GM19238 (cell line): ENCODE measurements at regions not wholly inside any gene's neighbourhood (a gene's known extent, or its start where the extent isn't known, plus 50 kb on each side); places are given as distances from the start of the nearest gene placed in this dataset.

Experiments
- DNase-seq: peaks from one replicate; pipeline ENCODE4 v3.0.0; 2011; ENCODE audit warnings: low spot score; ENCODE audit not compliant: insufficient read length

DNA sequence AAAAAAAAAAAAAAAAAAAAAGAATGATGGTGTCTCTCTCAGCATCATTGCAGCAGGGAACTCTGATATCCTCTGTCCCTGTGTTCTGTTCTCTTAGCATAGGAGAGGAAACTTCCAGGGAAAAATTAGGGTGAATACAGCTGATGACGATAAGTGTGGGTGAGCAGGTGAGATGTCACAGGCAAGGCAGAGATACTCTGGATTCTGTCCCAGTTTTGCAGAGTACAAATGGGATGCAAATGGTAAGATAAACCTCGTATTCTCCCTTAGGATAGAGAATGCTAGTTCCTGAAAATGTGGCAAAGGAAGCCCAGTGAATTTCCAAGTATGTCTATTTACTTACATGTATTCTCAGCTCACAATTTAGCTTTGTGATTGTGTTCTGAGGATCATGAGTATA is 671.6 kb upstream of the BOD1L1 start:
- no peak for DNase-seq

DNA sequence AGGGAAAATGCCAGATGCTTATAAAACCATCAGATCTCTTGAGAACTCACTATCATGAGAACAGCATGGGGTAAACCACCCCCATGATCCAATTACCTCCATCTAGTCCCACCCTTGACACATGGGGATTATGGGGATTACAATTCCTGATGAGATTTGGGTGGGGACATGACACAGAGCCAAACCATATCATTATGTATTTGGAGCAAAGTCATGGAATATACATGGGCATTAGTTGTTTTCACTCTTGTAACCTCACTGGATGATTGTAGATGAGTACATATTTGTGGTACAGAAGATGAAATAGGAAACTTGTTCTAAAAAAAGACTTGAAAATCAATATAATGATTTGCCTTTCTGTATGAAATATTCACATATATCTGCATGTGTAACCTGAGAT is 674.5 kb upstream of the BOD1L1 start:
- DNase-seq = no peak

DNA sequence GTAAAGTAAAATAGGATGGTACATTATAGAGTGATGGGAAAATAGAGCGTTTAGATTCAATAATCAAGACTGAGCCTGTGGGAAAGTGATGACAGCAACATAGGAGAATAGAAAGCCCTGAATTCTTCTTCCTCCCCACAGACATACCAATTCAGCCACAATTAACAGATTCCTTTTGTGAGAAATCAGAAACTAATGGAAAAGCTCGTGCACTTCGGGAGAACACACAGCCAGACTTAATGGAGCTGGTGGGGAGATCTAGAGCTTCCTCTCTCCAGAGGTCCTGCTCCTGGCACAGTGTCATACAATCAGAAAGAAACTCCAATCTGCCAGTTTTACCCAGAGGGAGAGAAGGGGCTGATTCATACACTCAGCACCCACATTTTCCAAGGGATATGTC is 676.3 kb upstream of the BOD1L1 start:
- DNase-seq = no peak

DNA sequence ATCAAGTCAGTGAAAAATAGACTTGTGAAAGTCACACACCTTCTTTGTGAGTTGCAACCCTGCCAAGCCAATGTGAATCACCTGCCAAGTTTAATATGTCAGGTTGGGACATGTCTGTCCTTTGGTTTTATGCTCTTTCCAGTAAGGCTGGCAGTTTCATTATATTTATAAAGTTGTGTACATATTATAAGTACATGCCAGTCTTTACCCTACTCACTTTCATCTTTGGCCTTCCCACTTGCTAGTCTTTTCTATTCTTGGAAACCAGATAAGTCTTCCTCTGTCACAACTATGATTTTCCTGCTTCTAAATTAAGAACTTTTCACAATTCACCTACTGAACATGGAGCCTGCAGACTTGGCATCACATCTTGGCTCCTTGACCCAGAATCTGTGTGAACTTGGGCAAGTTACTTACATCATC is 680.7 kb upstream of the BOD1L1 start:
- DNase-seq = no peak

DNA sequence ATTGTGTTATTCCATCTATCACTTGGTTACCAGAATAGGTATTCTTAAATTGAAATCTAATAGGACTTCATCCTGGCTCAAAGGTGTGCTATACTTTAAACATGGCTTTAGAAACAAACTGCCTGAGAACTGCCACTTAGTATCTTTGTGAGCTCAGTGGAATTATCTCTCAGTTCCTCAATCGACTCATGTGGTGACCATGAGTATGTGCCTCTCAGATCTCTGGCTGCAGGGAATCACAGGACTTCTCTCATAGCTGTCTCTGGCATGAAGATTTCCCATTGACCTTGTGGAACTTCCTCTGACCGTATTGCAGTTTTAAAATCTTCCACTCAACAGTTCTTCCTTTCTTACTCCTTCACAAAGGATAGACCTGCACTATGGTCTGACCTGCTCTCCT is 681.9 kb upstream of the BOD1L1 start:
- DNase-seq = no peak

DNA sequence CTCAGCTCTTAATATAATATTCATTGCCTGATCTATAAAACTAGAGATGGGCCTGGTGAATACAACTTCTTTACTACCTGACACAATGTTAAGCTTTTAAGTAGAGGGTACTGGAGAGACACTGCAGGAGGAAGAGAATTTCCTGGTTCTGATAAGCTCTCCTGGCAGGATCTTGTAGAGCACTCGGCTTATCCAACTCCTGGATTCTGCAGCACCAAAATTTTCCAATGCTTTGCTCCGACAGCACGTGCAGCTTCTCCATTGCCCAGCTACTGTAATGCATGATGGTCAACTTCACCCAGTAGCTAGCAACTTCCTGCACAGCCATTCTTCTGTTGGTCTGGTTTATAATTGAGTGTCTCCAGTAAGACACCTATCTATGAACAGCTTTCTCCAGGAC is 686.2 kb upstream of the BOD1L1 start:
- no peak for DNase-seq

DNA sequence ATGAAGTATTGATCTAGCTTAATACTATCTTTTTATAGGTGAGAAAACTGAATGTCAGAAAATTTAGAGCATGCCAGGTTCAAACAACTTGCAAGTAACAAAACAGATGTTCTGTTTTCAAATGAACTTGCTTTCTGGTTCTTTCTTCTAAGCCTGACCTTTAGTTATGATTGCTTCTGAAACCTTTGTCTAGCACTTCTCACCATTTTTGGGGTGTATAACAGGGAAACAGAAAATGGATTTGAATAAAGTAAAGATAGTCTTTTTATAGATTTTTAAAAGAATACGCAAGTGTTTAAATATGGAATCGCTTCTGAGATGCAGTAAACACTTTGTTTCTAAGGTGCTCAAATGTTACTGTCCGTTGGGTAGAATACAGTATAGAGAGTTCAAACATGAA is 687.2 kb upstream of the CPEB2 start:
- DNase-seq = no peak

DNA sequence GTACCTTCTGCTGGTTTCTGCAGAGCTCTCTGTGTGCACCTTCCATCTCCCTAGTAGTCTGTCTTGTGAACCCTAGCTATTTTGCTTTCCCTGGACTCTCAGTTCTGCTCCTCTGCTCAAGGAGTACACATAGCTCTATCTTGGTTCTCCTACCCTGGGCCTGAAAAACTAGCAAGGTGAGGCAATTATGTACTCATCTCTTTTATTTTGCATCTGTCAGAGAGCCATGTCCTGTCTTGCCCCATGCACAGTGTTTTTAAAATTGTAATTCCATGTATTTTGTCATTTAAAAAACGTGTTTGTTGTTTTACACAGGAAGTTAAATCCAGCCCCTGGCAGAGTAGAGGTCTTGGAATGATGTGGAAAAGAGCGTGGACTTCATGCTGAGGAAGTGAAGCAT is 684.9 kb upstream of the CPEB2 start:
- DNase-seq = no peak

DNA sequence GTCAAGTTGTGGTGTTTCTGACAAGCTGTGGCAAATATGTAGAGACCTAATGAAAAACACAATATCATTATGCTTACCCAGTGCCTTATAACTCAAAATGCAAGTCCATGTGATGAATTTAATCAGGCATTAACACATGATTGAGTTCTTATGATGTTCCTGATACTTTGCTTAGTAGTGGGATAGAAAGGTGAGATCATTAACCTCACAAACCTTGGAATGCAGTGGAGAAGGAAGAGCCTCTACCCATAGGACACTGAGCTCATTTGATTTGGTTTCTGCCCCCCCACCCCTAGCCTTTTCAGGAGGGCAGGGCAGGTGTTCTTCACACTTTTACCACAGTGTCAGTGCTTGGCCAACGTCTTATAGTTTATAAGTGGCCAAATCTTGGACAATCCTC is 683.6 kb upstream of the CPEB2 start:
- DNase-seq = no peak

DNA sequence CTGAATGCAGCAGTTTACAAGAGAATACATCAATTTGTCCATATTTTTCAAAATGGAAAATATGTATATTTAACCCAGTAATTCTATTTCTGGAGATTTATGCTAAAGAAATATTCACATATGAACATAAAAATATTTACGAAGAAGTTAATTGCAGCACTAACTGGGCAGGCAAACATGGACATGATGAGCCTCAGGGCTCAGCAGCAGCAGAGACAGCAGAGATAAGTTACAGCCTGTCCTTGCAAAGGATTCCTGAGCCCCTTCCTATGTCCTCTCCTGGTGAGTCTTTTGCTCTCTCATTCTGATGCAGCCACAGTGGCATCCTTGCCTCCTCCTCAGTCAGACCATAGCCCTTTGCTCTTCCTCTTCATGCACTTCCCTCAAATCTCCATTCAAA is 680.6 kb upstream of the CPEB2 start:
- DNase-seq = no peak

DNA sequence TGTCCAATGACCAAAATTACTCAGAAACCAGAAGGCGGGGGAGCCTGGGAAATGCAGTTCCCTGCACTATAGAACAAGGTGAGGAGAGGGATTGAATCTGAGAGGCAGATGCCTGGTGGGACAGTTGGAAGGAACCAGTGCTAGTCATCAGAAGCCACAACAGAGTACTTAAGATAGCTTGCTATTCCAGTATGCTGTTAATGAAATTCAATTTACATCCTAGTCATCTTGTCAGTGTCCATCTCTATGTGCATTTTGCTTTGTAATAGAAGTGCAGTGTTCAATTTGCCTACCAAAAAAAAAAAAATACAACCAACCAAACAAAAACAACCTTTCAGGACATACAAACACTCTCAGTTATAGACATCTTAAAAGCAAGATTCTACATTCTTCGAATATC is 679.1 kb upstream of the CPEB2 start:
- DNase-seq = no peak

DNA sequence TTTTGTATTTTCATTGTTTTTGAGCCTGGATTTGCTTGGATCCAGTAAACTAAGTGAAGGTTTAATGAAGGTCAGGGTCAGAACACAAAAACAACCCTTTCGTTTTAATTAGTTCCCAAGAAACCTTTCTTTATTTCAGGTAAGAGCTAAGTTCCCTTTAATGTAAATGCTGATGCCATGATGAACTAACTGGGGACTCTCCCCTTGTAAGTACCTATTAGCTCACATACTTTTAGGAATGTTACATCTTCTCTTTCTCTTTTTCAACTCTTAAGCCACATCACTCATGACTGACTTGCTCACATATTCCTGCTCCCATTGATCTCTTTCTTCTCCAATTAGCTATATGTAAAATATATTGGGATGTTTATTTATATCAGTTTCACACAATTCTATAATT is 673.1 kb upstream of the CPEB2 start:
- no peak for DNase-seq

DNA sequence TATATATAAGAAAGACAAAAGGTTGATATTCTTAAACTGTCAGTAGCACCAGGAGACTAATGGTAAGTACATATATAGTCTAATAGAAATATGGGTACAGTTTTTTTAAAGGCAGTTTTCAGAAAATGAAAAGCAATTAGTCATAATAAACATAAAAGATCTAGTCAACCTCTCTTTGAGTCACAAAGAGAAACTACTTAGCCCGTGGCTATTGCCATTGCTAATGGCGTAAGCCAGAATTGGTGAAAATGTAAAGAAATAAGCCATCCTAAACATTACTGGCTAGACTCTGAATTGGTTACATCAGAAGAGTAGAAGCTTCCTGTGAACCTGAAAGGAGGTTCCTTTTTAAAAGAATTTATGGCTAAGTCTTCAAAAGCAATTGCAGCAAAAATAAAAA is 668.7 kb upstream of the CPEB2 start:
- no peak for DNase-seq

DNA sequence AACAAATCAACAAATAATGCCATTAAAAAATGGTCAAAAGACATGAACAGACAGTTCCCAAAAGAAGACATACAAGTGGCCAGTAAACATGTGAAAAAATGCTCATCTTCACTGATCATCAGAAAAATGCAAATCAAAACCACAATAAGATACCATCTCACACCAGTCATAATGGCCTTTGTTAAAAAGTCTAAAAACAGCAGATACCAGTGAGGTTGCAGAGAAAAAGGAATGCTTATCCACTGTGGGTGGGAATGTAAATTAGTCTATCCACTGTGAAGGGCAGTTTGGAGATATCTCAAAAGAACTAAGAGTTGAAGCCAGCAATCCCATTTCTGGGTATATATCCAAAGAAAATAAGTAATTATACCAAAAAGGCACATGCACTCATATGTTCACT is 668.1 kb upstream of the CPEB2 start:
- DNase-seq = no peak

DNA sequence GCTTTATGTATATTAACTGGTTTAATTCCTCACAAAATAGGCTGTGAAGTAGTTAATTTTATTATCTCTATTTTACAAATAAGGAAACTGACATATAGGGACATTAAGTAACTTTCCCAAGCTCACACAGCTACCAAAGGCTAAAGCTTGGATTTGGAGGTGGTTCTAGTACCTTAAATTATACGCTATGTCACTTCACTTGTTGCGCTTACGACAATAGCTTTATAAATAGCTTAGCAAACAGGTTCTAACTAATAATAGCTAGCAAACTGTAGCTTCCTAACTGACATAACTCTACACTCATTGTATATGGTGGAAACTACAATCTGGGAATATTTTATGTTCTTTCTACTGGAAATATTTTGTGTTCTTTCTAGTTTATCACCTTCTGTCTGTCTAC is 666.4 kb upstream of the CPEB2 start:
- DNase-seq = no peak

DNA sequence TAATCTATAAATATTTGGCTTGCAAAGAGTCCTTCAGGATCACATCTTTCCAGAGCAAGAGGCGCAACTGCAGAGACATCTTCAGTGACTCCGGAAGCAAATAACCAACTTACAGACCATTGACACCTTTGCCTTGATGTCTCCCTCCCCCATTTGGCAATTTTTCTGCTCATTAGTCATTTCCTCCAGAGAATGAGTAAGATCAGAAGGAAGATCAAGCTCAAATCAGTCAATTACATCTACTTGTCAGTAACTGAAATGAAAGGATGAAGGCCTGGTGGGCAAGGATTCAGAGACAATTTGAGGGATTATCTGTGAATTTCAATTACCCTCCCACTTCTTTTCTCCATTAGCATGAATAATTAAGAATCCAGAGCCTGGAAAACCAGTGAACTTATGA is 665.6 kb upstream of the CPEB2 start:
- DNase-seq = no peak

DNA sequence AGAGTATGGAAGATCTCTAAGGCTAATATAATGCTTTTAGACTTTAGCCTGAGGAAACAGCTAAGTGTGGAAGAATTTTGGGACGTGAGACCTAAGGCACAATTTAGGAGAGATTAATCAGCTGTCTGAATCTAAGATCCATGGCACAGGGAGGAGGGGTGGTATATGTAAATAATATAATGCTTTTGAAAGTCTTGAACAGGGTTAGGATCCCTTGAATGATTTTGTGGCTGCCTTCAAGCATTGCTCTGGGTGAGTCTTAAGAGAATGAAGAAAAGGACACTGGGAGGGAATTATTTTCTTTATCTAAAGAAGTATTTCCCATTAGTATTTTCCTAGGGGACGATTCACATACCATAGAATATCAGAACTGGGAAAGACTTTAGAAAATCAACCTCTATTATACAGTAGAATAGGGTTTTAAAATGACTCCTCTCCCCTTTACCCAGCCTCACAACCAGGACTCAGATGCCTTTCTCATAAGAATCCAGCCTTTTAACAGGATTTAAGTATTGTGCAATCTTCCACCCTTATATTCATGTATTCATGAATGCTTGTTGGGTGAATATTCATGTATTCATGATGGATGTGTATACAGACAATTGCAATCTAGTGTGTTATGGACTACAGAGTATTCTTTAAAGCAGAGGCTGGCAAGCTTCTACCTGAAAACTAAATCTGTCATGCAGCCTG is 664.2 kb upstream of the CPEB2 start:
- no peak for DNase-seq

DNA sequence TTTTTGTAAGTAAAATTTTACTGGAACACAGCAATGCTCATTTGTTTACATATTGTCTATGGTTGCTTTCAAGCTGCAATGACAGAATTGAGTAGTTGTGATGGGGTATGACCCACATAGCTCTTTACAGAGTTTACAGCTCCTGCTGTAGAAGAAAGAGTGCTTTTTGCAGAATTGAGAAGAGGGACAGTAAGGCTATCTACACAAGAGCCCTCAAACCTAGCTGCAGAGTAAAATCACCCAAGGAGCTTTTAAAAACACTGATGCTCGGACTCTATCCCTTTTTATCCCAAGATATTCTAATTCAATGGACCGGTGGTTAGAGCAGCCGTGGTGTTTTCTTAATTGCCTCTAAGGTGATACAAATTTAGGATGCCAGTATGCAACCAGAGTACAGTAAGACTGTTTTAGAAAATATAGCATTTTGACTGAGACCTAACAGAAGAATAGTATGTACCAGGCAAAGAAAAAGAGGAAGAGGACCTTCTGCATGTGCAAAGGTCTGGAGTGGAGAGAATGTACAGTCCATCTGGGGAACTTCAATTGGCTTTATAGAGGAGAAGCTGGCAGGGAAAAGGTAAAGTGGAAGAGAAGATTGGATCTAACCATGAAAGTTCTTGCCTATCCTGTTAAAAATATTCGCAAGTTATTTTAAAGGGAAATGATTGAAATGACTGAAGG is 663.6 kb upstream of the CPEB2 start:
- DNase-seq = no peak

DNA sequence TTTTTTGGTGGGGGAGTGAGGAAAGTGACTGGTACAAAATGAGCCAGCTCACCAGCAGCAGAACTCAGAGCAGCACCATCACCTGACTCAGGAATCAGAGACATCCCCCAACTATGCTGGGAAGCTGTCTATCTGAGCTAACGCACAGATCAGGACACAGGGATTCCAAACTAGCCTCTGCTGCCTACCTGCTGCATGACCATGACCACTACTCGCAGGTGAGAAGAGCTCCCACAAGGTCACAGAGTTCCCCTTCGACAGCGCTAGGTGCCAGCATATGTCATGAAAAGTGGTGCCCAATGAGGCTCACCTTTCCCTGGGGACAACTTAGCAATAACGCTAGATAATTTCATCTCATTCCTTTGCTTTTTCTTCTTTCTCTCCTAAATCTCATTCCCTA is 662.6 kb upstream of the CPEB2 start:
- DNase-seq = no peak

DNA sequence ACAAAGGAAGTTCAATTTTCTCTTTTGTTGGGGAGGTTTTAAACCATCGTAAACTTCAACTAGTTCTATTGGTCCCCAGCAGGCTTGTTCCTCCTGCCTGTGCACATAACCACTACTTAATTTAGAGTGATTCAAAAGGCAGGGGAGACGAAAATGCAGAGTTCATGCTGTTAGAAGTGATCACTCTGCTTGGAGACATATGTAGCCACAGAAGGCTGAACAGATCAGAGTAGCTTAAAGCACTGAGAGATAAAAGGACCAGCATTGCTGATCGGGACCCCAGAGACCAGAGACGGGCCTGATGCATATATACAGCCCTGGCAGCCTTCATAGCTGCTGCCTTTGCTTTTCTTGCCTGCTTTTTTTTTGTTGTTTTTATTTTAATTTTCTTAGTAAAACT is 662.0 kb upstream of the CPEB2 start:
- no peak for DNase-seq

DNA sequence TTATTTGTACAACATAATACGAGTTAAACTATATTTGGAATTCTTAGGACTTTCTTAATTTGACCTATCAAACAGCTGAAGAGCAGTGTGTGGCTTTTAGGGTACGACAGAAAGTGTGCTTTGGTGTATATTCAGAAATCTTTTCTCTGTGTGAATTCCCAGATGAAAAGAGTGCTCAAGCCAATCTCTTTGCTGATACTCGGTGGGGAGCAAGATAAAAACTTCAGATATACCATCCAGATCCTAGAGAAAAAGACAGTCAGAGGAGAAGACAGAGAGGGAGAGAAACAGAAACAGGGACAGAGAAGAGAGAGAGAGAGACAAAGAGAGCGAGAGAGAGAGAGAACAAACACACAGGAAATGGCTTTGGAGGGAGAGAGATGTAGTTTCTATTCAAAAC is 658.3 kb upstream of the CPEB2 start:
- no peak for DNase-seq

DNA sequence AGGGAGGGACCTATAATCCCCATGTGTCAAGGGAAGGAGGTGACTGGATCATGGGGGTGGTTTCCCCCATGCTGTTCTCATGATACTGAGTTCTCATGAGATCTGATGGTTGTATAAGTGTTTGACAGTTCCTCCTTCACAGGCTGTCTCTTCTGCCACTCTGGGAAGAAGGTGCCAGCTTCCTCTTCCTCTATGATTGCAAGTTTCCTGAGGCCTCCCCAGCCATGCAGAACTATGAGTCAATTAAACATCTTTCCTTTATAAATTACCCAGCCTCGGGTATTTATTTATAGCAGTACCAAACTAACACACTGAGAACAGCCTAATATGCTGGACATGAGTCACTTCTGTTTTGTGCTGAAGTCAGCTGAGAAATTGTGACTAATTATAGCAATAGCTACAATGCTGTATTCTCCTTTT is 656.9 kb upstream of the CPEB2 start:
- no peak for DNase-seq

DNA sequence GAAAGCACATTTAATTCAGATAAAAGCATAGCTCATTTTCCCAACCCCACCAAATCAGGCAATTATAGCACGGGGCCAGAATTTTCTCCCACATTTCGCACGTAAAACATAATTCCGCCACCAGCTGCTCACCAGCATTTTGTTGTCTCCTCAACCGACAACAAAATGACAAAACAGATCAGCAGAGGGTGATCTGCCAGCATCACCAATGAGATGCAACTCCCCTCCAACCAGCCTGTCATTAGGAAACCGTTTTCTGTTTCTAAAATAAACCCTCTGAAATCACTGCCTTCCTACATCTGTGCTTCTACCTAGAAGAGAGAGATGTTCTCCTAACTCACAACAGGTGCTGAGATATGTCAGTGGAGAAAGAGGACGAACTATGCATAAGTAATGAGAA is 654.8 kb upstream of the CPEB2 start:
- no peak for DNase-seq

DNA sequence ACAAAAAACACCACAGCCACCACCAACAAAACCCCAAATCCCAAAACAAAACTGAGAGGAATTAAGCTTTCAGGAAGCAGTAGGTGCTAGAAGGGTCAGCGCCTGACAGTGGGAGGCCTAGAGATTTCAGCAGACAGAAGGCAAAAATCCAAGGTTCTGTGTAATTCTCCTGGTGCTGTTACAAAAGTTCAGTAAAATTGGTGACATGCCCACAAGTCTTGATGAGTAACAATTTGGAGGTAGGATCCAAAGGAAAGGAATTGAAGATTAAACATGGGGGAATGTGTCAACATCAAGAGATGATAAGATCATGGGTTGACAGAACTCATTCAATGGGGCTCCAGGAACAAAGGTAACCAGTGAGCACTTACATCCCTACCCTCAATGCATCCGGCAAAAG is 653.8 kb upstream of the CPEB2 start:
- DNase-seq = no peak
